Body of pancreas (tissue), 4 donors: ENCODE measurements at regions not wholly inside any gene's neighbourhood (a gene's known extent, or its start where the extent isn't known, plus 50 kb on each side); places are given as distances from the start of the nearest gene placed in this dataset.

Experiments used
- POLR2A ChIP-seq, 3 donors: fragments of 450-650 bp; IDR thresholded peaks; one replicate each; pipeline ENCODE4 v1.6.1; 2016; ENCODE audit warnings: antibody characterized with exemption in 3 of 3, mild to moderate bottlenecking in 2 of 3
- TF ChIP-seq, protein P1 (sequence below), 7 experiments: fragments of 450-650 bp in 4 of 7; fragments of 200-600 bp in 3 of 7; sonication (generic) in 3 of 7; IDR thresholded peaks; one replicate each; pipeline ENCODE4 v1.5.1; 2016 to 2019; ENCODE audit warnings: antibody characterized with exemption in 7 of 7

DNA sequence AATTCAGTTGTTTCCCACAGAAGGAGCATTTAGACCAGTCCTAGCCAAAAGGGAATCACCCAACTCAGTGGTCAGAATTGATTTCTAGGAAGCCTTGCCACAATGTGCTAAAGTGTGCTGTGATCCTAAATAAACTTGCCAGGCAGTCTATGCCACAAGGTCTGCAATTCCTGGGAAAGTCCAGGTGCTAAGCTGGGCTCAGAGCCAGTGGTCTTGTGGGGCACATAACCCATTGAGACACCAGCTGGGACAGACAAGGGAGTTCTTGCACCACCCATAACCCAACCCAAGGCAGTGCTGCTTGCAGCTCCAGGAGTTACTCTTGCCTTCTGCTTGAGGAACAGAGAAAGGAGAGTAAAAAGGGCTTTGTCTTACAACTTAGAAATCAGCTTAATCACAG lies 489.5 kb upstream of the SPRY2 start:
- TF ChIP-seq, protein P1, sequence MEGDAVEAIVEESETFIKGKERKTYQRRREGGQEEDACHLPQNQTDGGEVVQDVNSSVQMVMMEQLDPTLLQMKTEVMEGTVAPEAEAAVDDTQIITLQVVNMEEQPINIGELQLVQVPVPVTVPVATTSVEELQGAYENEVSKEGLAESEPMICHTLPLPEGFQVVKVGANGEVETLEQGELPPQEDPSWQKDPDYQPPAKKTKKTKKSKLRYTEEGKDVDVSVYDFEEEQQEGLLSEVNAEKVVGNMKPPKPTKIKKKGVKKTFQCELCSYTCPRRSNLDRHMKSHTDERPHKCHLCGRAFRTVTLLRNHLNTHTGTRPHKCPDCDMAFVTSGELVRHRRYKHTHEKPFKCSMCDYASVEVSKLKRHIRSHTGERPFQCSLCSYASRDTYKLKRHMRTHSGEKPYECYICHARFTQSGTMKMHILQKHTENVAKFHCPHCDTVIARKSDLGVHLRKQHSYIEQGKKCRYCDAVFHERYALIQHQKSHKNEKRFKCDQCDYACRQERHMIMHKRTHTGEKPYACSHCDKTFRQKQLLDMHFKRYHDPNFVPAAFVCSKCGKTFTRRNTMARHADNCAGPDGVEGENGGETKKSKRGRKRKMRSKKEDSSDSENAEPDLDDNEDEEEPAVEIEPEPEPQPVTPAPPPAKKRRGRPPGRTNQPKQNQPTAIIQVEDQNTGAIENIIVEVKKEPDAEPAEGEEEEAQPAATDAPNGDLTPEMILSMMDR (IDR thresholded peaks at IDR 0.05), result no peak
- TF ChIP-seq POLR2A (IDR thresholded peaks at IDR 0.05), result no peak
